SU-DHL-6 (cell line): ENCODE measurements at regions not wholly inside any gene's neighbourhood (a gene's known extent, or its start where the extent isn't known, plus 50 kb on each side); places are given as distances from the start of the nearest gene placed in this dataset.

Experiments used
- H2AFZ ChIP-seq: fragments of 200-600 bp; sonication (generic); 2 replicates; pipeline ENCODE4 v1.6.1; 2014; ENCODE audit warnings: low read depth, mild to moderate bottlenecking, moderate library complexity, mixed read lengths, antibody characterized with exemption, low read length; ENCODE audit not compliant: severe bottlenecking
- H3F3A ChIP-seq: fragments of 200-600 bp; shearing (Covaris generic); 2 replicates; pipeline ENCODE4 v1.6.0; 2016; ENCODE audit warnings: antibody characterized with exemption, mild to moderate bottlenecking; ENCODE audit not compliant: insufficient read depth
- H3K27ac ChIP-seq: fragments of 200-600 bp; sonication (generic); 2 replicates; pipeline ENCODE4 v1.5.1; 2016; ENCODE audit warnings: low read depth, mild to moderate bottlenecking, low read length, moderate library complexity, mixed read lengths
- H3K27me3 ChIP-seq: fragments of 200-600 bp; sonication (generic), shearing (Covaris generic); 2 replicates; pipeline ENCODE4 v1.6.0; 2014; ENCODE audit warnings: mild to moderate bottlenecking, low read length
- H3K36me3 ChIP-seq: fragments of 200-600 bp; sonication (generic); 2 replicates; pipeline ENCODE4 v1.6.1; 2014; ENCODE audit warnings: mild to moderate bottlenecking, low read length, mixed read lengths
- H3K4me2 ChIP-seq: fragments of 300-600, 200-600 bp; shearing (Covaris generic), sonication (generic); 2 replicates; pipeline ENCODE4 v1.6.0; 2014; ENCODE audit warnings: low read length, low read depth, mild to moderate bottlenecking; ENCODE audit not compliant: poor library complexity, severe bottlenecking
- H3K4me3 ChIP-seq: fragments of 200-600 bp; sonication (generic); 2 replicates; pipeline ENCODE4 v1.5.1; 2014; ENCODE audit warnings: antibody characterized with exemption, low read length, mild to moderate bottlenecking, mixed read lengths; ENCODE audit not compliant: insufficient read depth, poor library complexity, severe bottlenecking
- H3K79me2 ChIP-seq: fragments of 200-600 bp; sonication (generic); 2 replicates; pipeline ENCODE4 v1.6.1; 2014; ENCODE audit warnings: mild to moderate bottlenecking, low read length, moderate library complexity; ENCODE audit not compliant: insufficient read depth
- H3K9ac ChIP-seq: fragments of 200-600 bp; sonication (generic); 2 replicates; pipeline ENCODE4 v1.7.0; 2014; ENCODE audit warnings: mild to moderate bottlenecking, low read length
- H3K9me2 ChIP-seq: fragments of 200-600 bp; sonication (generic); replicated peaks from 2 replicates; pipeline ENCODE4 v1.6.1; 2014; ENCODE audit warnings: low read length; ENCODE audit not compliant: insufficient read depth
- H3K9me3 ChIP-seq: fragments of 200-600 bp; sonication (generic); 2 replicates; pipeline ENCODE4 v1.6.1; 2014; ENCODE audit warnings: low read length, mixed read lengths; ENCODE audit not compliant: insufficient read depth
- H4K20me1 ChIP-seq: fragments of 200-600 bp; sonication (generic); 2 replicates; pipeline ENCODE4 v1.6.1; 2014; ENCODE audit warnings: low read depth, mild to moderate bottlenecking, antibody characterized with exemption, low read length, moderate library complexity, mixed read lengths
- CTCF ChIP-seq: fragments of 200-600 bp; sonication (generic); IDR thresholded peaks from one replicate; pipeline ENCODE4 v1.5.1; 2017; ENCODE audit warnings: antibody characterized with exemption, mild to moderate bottlenecking, low read length, moderate library complexity; ENCODE audit not compliant: insufficient read depth, poor library complexity, severe bottlenecking
- EZH2phosphoT487 ChIP-seq: fragments of 200-600 bp; sonication (generic), shearing (Covaris generic); conservative IDR thresholded peaks from 2 replicates; pipeline ENCODE4 v1.6.1; 2018; ENCODE audit warnings: mild to moderate bottlenecking, antibody characterized with exemption, low read length, moderate library complexity, mixed read lengths

- no peaks in the 10 kb centered on the region for H4K20me1 ChIP-seq
- H3K9me3 ChIP-seq, result no peaks in the 10 kb centered on the region
- no peak overlapping the region for H3K27ac ChIP-seq
- no peaks in the 10 kb centered on the region for H3K36me3 ChIP-seq
- H3K9me2 ChIP-seq, result no peaks in the 10 kb centered on the region
- no peak overlapping the region for H3K4me3 ChIP-seq
- H3K79me2 ChIP-seq, result no peaks in the 10 kb centered on the region
- TF ChIP-seq EZH2phosphoT487, result no peak
- TF ChIP-seq CTCF, result no peak
- H2AFZ ChIP-seq, result no peak overlapping the region
- no peaks in the 10 kb centered on the region for H3K27me3 ChIP-seq
- H3K4me2 ChIP-seq, result no peak overlapping the region
- H3F3A ChIP-seq, result no peaks in the 10 kb centered on the region
- no peak overlapping the region for H3K9ac ChIP-seq
Measured at GRCh38 chr1:198019126-198019525, 102.0 kb downstream of the LHX9 start.

- H3K9me2 ChIP-seq, result no peaks in the 10 kb centered on the region
Measured at GRCh38 chr1:198024336-198024735, 107.2 kb downstream of the LHX9 start.

GRCh38 chr1:198024782-198025181 is 107.6 kb downstream of the LHX9 start:
- H3F3A ChIP-seq, result no peaks in the 10 kb centered on the region
- no peak overlapping the region for H3K4me3 ChIP-seq
- no peak overlapping the region for H3K4me2 ChIP-seq
- H4K20me1 ChIP-seq, result no peaks in the 10 kb centered on the region
- no peaks in the 10 kb centered on the region for H3K79me2 ChIP-seq
- H3K36me3 ChIP-seq, result no peaks in the 10 kb centered on the region
- TF ChIP-seq EZH2phosphoT487 (no peak), CTCF (no peak)
- H3K27me3 ChIP-seq, result no peaks in the 10 kb centered on the region
- no peak overlapping the region for H3K27ac ChIP-seq
- no peak overlapping the region for H3K9ac ChIP-seq
- no peaks in the 10 kb centered on the region for H3K9me2 ChIP-seq
- H2AFZ ChIP-seq, result no peak overlapping the region
- H3K9me3 ChIP-seq, result no peaks in the 10 kb centered on the region

More at GRCh38 chr1:198024336-198024735, 107.2 kb downstream of the LHX9 start:
- no peaks in the 10 kb centered on the region for H3K36me3 ChIP-seq
- TF ChIP-seq CTCF (no peak), EZH2phosphoT487 (no peak)
- H3K27ac ChIP-seq, result no peak overlapping the region
- H3F3A ChIP-seq, result no peaks in the 10 kb centered on the region
- H3K4me2 ChIP-seq, result no peak overlapping the region
- H2AFZ ChIP-seq, result no peak overlapping the region
- no peaks in the 10 kb centered on the region for H3K9me3 ChIP-seq
- no peaks in the 10 kb centered on the region for H3K27me3 ChIP-seq
- H3K9ac ChIP-seq, result no peak overlapping the region
- H3K79me2 ChIP-seq, result no peaks in the 10 kb centered on the region
- no peak overlapping the region for H3K4me3 ChIP-seq
- no peaks in the 10 kb centered on the region for H4K20me1 ChIP-seq
